ENCODE measurements at regions not wholly inside any gene's neighbourhood (a gene's known extent, or its start where the extent isn't known, plus 50 kb on each side); places are given as distances from the start of the nearest gene placed in this dataset.

DNA sequence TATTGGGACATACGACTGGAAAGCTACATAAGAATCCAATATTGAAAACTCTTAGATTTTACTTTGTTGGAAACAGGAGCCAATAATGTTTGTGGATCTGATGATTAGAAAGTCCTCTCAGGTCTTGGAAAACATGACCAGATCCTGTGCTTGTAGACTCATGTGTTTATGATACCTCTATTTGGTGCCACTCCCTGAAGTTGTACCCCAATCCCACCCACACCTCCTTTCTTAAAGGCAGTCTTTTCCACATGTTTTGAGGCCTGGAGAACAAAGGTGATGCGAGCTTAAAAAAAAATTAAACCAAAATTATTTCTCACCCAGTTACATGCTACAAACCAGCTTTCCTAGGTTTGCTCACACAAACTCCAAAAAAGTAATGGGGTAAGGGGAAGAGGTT lies 262.7 kb downstream of the PTTG2 start:
- DNase-seq (ENCODE audit: low spot score) (no peak), FAIRE-seq (no peak), ATAC-seq (no peak)
- TF ChIP-seq GATAD2A (CRISPR knock-in tag; IDR thresholded peaks at IDR 0.05) (no peak), GABPB1 (CRISPR knock-in tag; IDR thresholded peaks at IDR 0.05) (no peak)
- H3K9me3 ChIP-seq (ENCODE audit: low read length): no peaks in the 10 kb centered on the region
- H3K4me2 ChIP-seq (ENCODE audit: low read depth, low read length): 0 out of 2 replicates have a peak overlapping the region, but pooled peaks have one; percentile 77
- no peaks in the 10 kb centered on the region for H3K79me2 ChIP-seq (ENCODE audit: insufficient read depth, low read length)
- H3K27me3 ChIP-seq (ENCODE audit: control insufficient read depth in 1 of 2, insufficient read depth in 2 of 2, low read length in 2 of 2): no peaks in the 10 kb centered on the region
- H3K27ac ChIP-seq (ENCODE audit: extremely low read length, insufficient read depth, low read length): peak overlapping the region; percentile 68
- peaks cover 45% of the 10 kb centered on the region for H3K4me1 ChIP-seq (ENCODE audit: insufficient read depth, low read length)
- intact Hi-C loops (cut with micrococcal nuclease; ENCODE audit: unreplicated experiment) (no loop called here), in situ Hi-C loops (cut with HindIII; ENCODE audit: extremely low pct_ligation_motif_present, low pct_unique_long_range_greater_than_20kb) (no loop called here)
- H3K9ac ChIP-seq (ENCODE audit: insufficient read depth, low read depth, low read length): no peak overlapping the region
- no peaks in the 10 kb centered on the region for H4K20me1 ChIP-seq (ENCODE audit: insufficient read depth, low read length)
- ChIA-PET CTCF (ENCODE audit: low intra/inter-chr PET ratio, low total read pairs) (no interaction called here), POLR2A (no interaction called here)
- H3K4me3 ChIP-seq (replicated peaks in 1 of 3; ENCODE audit: insufficient read depth in 1 of 3, low read depth in 2 of 3, low read length in 3 of 3): no peak overlapping the region
- 81% methylated on average over 2 of the region's 2 CpGs for WGBS (ENCODE audit: low lambda C conversion rate)
- BruUV-seq (replicated peaks): no TSS peak
- no peaks in the 10 kb centered on the region for H3K36me3 ChIP-seq (replicated peaks in 1 of 2; ENCODE audit: control insufficient read depth in 1 of 2, insufficient read depth in 2 of 2, low read length in 2 of 2)
- no peak overlapping the region for H2AFZ ChIP-seq (ENCODE audit: low read length)

GRCh38 chr4:38223306-38223705 lies 263.1 kb downstream of the PTTG2 start:
- H3K9me3 ChIP-seq (ENCODE audit: low read length): no peaks in the 10 kb centered on the region
- no peaks in the 10 kb centered on the region for H3K27me3 ChIP-seq (ENCODE audit: control insufficient read depth in 1 of 2, insufficient read depth in 2 of 2, low read length in 2 of 2)
- H3K79me2 ChIP-seq (ENCODE audit: insufficient read depth, low read length): no peaks in the 10 kb centered on the region
- H3K9ac ChIP-seq (ENCODE audit: insufficient read depth, low read depth, low read length): peak overlapping the region; percentile 16; the same call in 1 of the 2 replicates
- FAIRE-seq (no peak), ATAC-seq (peak; percentile 18; the same call in 2 of the 3 replicates), DNase-seq (ENCODE audit: low spot score) (no peak)
- peak overlapping the region in 1 of 3 experiments; percentile 53; a peak in 1 of 6 replicates for H3K4me3 ChIP-seq (replicated peaks in 1 of 3; ENCODE audit: insufficient read depth in 1 of 3, low read depth in 2 of 3, low read length in 3 of 3)
- BruUV-seq (replicated peaks): no TSS peak
- no peaks in the 10 kb centered on the region for H4K20me1 ChIP-seq (ENCODE audit: insufficient read depth, low read length)
- TF ChIP-seq ZNF24 (IDR thresholded peaks at IDR 0.05) (no peak), YEATS4 (CRISPR knock-in tag; IDR thresholded peaks at IDR 0.05; ENCODE audit: borderline replicate concordance) (0 out of 2 replicates have a peak, but pooled peaks have one; percentile 6), MIER3 (CRISPR knock-in tag; IDR thresholded peaks at IDR 0.05; ENCODE audit: borderline replicate concordance) (no peak), ZIK1 (CRISPR knock-in tag; IDR thresholded peaks at IDR 0.05; ENCODE audit: borderline replicate concordance, low read depth) (no peak), BORCS8-MEF2B (CRISPR knock-in tag; IDR thresholded peaks at IDR 0.05) (no peak), NR1H2 (CRISPR knock-in tag; IDR thresholded peaks at IDR 0.05; ENCODE audit: borderline replicate concordance, low read depth) (no peak), MBNL3 (CRISPR knock-in tag; conservative IDR thresholded peaks at IDR 0.05) (no peak), FIP1L1 (IDR thresholded peaks at IDR 0.05; ENCODE audit: borderline replicate concordance, insufficient read depth, low read depth, low read length) (no peak), CBX2 (IDR thresholded peaks at IDR 0.05; ENCODE audit: low read depth, low read length) (no peak), CBX2 (CRISPR knock-in tag; IDR thresholded peaks at IDR 0.05; ENCODE audit: low read depth) (no peak), NFATC3 (CRISPR knock-in tag; IDR thresholded peaks at IDR 0.05) (no peak), PPARG (CRISPR knock-in tag; conservative IDR thresholded peaks at IDR 0.05) (0 out of 2 replicates have a peak, but pooled peaks have one; percentile 1), DMAP1 (CRISPR knock-in tag; IDR thresholded peaks at IDR 0.05) (no peak), ZBTB7B (CRISPR knock-in tag; IDR thresholded peaks at IDR 0.05) (no peak), SMYD3 (CRISPR knock-in tag; IDR thresholded peaks at IDR 0.05) (0 out of 2 replicates have a peak, but pooled peaks have one; percentile 29)
- in situ Hi-C loops (cut with HindIII; ENCODE audit: extremely low pct_ligation_motif_present, low pct_unique_long_range_greater_than_20kb): no loop called here
- POLR2A ChIA-PET: no interaction called here
- peaks cover 45% of the 10 kb centered on the region for H3K4me1 ChIP-seq (ENCODE audit: insufficient read depth, low read length)
- no peaks in the 10 kb centered on the region for H3K36me3 ChIP-seq (replicated peaks in 1 of 2; ENCODE audit: control insufficient read depth in 1 of 2, insufficient read depth in 2 of 2, low read length in 2 of 2)
- no peak overlapping the region for H2AFZ ChIP-seq (ENCODE audit: low read length)
- intact Hi-C loops (cut with micrococcal nuclease; ENCODE audit: unreplicated experiment): no loop called here
- H3K4me2 ChIP-seq (ENCODE audit: low read depth, low read length): peak overlapping the region; percentile 77
- WGBS (ENCODE audit: low lambda C conversion rate): 4% methylated on average over 1 of the region's 1 CpG
- peak overlapping the region; percentile 68 for H3K27ac ChIP-seq (ENCODE audit: extremely low read length, insufficient read depth, low read length)
- CTCF ChIA-PET (ENCODE audit: low intra/inter-chr PET ratio, low total read pairs): no interaction called here
